ENCODE measurements at regions not wholly inside any gene's neighbourhood (a gene's known extent, or its start where the extent isn't known, plus 50 kb on each side); places are given as distances from the start of the nearest gene placed in this dataset.
"Not testable (repeated sequence)": the region's sequence is repeated elsewhere in the genome, so short reads cannot be mapped to it uniquely, and the experiment has no call there.

DNA sequence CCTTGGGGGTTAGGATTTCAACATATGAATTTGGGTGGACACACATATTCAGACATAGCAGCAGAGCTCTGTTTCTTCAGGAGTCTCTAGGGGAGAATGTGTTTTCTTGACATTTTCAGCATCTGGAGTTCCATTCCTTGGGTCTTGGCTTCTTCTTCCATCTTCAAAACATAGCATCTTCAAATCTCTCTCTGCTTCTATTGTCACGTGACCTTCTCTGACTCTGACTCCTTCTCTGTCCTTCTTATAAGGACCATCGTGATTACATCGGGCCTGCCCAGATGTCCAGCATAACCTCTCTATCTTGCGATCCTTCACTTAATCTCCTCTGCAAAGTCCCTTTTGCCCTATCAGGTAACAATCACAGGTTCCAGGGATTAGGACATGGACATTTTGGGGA is 101.0 kb upstream of the CHD6 start:
- DNase-seq (ENCODE audit: low spot score): no peak

DNA sequence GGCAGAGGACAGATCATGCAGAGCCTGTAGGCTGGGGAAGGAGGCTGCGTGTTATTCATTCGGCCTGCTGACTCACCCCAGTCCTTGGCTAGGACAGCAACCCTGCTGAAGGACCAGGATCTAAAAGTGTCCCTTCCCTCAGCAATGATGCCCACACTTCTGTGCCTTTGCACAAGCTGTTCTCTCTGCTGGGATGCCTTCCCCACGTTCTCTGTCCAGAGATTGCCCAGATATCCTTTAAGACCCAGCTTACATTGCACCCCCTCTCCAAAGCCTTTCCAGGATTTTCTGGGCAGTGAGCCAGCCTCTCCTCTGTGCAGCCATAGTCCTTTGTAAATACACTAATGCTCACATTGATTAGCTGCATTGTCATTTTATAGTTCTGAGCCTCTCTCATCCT is 99.3 kb upstream of the CHD6 start:
- no peak for DNase-seq (ENCODE audit: low spot score)

DNA sequence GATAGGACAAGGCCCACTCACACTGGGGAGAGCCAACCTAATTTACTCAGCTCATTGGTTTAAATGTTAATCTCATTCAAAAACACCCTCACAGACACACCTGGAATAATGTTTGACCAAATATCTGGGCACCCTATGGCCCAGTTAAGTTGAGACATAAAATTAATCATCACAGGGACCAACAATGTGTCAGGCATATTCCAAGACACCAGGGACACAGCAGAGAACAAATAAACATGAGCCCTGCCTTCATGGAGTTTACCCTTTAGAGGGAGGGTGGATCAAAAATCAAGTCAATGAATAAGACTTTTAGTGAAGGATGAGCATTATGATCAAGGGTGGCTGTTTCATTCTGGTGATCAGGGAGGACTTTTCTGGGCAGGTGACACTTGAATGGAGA is 98.7 kb upstream of the CHD6 start:
- no peak for DNase-seq (ENCODE audit: low spot score)

DNA sequence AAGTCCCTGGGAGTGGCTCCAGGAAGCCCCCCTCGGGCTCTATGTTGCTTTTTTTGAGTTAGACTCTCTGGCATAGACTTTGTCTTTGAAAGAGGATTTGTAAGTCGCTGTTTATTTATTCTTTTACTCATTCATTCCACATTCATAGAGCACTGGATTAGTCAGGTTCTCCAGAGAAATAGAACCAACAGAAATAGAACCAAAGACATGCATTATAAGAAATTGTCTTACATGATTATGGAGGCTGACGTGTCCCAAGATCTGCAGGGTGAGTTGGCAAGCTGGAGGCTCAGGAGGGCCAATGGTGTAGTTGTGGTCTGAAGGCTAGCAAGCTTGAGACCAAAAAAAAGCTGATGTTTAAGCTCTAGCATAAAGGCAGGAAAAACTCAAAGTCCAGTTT is 98.3 kb upstream of the CHD6 start:
- DNase-seq (ENCODE audit: low spot score): no peak

DNA sequence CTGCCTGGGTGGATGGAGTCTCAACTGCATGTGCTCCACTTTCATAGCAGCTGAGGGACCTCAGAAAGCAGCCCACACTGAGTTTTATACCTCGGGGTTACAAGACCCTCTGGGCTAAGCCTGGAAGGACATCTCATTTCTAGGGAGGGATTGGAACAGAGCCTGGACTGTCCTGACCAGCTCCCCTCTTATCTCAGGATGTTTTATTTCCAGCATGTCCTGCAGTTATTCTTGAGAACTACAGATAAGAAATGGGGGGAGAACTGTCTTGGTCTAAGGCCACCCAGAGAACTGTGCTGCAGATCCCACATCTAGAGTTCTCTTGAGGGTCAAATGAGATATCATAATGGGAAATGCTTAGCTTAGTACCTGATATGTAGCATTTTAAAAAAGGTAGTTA is 97.3 kb upstream of the CHD6 start:
- DNase-seq (ENCODE audit: low spot score): no peak

DNA sequence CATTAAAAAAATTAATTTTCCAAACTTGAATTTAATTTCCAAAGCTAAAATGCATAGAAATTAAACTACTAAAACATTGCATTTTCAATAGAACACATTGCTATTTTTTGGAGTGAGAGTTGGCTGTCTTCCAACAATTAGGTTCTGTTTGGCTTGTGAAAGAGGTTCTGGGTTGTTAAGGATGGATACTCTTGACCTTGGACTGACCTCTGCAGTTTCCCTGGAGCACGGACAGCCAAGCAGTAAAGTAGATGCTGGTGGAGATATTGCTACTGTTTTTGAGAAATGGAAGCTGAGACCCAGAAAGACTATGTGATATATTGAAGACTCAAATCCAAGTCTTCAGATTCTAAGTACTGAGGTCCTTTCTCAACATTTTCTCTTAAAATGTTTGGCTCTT is 95.9 kb upstream of the CHD6 start:
- no peak for DNase-seq (ENCODE audit: low spot score)

DNA sequence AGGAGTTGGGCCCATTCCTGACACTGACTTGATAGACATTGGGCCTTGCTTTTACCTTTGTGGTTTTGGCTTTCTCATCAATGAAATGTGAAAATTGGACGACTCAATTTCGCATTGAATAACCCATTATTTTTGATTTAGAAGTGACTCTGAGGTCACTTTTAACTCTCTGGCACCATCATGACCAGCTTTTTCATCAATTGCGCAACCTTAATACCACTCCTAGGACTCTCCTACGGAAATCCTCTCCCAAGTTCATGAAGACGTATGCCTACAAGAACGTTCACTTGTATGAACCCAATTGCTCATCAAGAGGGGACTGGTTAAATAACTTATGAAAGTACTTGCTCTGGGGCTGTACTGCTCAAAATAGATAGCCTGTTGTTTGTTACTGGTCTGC is 86.7 kb upstream of the CHD6 start:
- DNase-seq (ENCODE audit: low spot score): no peak

DNA sequence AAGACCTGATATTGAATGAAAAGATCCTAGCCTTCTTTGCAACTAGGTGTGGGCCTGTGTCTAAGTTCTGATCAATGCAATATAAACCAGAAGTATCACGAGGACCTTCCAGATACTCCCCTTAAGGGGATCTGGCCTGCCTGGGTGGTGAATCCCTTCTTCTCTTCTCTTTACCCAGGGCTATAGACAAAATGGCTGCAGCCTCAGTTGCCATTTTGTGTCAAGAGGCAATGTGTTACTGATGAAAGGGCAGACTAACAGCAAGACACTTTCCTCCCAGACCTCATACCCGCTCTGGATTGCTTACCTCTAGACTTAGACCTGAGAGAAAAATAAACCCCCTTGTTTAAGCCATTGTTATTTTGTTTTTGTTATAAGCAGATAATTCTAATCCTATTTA is 84.5 kb upstream of the CHD6 start:
- no peak for DNase-seq (ENCODE audit: low spot score)

DNA sequence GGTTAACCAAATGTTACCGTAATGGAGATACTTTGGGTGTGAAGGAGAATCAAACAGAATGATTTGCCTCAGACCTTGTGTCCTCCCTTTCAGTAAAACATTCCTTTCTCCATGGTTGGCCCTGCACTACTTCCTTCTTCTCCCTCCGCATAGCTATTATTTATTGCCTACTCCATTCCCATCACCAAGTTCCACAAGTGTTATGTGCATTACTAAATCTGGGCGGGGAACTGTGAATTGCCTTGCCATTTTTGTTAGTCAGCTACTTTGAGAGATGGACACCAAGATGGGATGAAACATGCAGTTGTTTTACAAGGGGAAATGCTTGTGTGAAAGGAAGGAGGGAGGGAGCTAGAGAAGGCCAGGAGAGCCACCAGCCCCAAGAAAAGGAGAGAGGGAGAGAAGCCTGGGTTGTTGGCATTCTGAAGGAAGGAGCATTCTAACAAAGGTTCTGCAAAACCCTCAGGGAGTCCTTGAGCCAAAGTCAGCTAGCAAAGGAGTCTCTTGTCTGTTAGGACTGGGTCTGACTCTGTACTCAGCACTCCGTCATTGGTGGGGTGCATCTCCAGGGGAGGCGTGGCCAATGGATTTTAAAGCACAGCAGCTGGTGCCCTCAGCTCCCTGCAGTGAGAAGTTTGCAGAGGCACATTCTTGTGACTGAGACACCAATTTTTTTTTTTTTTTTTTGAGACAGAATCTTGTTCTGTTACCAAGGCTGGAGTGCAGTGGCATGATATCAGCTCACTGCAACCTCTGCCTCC is 83.6 kb upstream of the CHD6 start:
- no peak for DNase-seq (ENCODE audit: low spot score)

DNA sequence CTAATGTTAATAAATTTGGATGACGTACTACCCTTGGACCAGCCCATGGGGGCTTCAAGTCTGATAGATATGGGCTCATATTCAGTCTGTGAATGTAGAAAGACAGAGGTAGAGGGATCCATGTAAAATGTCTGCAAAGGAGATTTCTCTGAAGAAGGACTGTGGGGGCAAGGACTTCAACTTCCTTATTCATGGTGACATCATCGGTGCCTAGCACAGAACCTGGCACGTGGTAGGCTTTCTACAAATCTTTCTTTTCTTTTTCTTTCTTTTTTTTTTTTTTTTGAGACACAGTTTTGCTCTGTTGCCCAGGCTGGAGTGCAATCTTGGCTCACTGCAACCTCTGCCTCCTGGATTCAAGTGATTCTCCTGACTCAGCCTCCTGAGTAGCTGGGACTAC is 81.5 kb upstream of the CHD6 start:
- not testable (repeated sequence) for DNase-seq (ENCODE audit: low spot score)

DNA sequence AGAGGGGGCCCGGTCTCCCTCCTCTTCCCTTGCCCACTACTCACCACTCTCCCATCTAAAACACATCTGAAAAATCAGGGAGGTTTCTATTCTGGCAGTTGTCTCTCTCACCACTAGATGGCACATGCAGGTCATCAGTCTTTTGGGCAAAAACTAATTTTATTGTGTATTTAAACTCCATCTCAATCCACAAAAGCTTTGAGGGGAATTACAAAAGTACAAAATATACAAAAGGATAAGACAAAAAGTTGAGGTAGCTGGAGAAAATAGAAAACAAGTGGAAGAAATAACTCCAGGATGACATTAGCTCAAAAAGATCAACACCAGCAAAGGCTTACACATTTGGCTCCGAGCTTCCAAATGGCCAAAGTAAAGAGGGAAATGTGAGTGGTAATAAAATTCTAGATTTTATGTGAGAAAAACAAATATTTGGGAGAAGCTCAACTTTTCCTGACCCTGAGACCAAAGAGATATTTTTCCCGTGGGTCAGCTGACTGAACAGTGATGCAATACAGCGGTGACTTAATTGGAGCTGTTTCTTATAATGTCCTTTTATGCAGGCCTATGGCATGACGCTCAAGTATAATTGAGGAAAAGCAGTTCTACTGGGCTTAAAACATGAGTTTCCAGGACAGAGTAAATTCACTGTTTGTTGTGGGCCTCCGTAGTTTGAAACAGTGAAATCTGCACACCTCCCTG is 79.8 kb upstream of the CHD6 start:
- peak; percentile 61 for DNase-seq (ENCODE audit: low spot score)

DNA sequence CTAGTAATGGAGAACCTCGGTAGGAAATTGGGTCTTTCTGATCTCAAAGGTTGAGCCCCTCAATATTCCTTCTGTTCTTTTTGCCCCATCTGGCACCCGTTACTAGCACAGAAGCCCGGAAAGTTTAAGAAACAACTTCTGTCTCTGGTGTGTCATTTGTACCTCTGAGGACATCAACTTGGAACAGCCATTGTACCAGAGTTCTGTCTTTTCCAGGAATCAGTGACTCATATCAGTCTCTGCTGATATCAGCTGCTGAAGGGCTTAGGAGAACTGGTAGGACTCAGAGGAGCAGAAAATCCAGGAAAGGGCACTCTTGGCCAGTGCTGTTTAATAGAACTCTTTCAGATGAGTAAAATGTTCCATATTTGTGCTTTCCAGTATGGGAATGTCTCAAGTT is 78.3 kb upstream of the CHD6 start:
- DNase-seq (ENCODE audit: low spot score): no peak

DNA sequence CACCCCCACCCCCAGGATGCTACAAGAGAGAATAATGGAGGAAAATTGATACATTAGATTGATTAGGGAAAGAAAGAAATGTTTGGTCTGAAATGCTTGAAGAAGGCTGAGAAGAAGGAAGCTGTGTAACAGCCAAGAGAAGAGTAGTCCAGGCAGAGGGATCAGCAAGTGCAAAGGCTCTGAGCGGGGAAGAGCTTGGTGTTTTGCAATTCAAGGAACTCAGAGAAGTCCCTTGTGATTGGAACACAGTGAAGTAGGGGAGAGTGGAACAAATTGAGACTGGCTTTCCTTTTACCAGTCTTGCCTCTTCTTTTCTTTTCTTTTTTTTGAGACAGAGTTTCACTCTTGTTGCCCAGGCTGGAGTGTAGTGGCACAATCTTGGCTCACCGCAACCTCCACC is 76.6 kb upstream of the CHD6 start:
- no peak for DNase-seq (ENCODE audit: low spot score)

DNA sequence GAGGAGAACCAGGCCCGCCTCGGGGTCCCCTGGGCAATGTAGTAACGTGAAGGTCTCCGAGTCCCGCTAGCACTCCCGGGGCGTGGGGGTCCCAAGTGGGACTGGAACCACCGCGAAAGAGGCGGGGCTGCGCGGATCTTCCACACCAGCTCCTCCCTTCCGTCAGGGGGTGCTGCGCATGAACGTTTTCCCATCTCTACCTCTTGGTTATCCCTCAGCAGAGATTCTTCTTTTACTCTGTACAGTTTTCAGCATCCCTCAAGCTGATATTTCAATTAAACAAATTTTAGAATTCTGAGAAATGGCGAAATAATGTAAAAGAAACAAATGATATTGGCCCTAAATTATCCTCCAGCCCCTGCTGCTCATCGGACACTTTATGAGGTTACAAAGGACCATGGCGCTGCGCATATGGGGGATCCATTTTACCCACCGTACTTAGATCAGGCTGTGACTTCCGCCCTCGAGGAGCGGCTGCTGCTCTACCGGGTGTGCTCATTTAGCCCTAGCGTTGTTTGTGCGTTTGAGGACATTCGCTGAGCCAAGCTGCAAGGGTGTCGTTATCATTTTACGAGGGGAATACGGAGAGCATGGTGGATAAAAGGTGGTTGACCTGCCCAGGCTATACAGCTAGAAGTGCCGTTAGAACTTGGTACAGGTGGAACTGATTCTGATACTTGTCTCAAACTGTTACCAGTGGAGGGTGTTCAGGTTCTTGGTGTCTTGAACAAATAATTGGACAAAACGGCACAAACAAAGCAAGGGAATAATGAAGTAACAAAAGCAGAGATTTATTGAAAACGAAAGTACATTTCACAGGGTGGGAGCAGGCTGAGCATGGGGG is 75.2 kb upstream of the CHD6 start:
- peak; percentile 97 for DNase-seq (ENCODE audit: low spot score)

DNA sequence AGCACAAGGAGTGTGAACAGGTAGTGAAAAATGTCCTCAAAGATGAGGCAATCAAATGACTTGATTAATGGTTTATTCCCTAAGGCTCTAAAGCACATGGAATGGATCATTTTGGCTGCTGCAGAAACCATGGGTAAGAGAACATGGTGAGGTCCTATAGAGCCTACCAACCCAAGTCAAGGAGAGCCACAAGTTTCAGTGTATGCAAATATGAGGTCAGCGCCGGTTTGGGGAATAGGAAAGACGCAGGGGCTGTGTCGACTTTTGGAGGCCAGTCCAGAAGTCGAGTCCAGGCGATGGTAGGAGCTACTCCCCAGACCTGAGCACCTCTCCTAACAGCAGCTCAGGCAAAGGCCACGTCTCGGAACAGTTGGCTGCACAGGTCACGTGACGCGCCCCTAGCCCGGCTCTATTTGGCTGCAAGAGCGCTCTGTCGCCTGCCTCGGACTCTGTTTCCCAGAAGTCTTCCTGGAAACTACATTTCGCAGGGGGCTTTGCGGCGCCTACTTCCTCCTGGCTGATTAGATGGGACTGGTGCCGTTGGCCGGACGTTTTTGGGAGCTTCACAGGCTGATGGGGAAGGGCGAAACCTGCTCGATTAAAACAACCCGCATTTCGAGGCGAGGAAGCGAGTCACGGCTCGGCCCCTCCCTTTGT is 74.4 kb upstream of the CHD6 start:
- peak; percentile 97 for DNase-seq (ENCODE audit: low spot score)

DNA sequence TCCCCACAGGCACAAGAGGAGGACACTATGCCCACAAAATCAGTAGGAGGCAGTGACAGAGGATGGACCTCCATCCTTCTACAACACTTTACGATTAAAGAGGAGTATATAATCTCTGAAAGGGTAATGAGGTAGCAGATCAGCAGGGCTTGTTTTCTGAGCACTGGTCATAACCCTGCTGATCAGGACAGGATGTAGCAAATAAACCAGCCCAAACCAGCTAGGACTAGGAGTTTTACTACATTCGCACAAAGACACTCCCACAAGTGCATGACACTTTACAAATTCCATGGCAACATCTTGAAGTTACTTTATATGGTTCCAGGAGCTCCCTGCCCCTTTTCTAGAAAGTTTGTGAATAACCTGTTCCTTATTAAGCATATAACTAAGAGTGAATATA is 73.3 kb upstream of the CHD6 start:
- no peak for DNase-seq (ENCODE audit: low spot score)

DNA sequence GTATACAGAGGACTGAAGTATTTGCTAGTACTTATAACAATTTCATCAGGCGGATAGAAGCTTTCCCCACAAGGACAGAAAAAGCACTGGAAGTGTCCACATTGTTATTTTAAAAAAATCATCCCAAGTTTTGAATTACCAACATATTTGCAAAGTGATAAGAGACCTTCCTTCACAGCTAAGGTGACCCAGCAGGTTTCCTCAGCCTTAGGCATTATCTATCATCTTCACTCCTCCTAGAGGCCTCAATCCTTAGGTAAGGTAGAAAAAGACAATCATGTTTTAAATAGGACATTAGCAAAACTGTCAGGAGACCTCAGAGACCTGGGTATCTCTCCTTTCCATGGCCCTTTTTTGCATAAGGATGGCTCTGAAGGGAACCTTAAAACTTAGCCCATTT is 72.5 kb upstream of the CHD6 start:
- no peak for DNase-seq (ENCODE audit: low spot score)

DNA sequence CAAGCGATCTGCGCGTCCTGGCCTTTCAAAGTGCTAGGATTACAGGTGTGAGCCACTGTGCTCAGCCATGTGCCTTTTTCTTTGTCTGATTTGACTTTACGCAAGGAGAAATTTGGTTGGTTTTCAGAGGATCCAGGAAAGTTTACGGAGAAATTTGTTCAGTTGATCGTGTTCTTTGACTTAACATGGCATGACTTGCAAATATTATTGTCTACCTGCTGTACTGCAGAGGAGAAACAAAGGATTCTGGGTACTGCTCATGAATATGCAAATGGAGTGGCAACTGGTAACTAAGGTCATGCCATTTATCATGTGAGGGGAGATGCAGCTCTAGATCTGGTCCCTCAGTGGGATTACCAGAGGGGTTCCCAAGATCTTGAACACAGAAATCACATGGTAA is 68.8 kb upstream of the CHD6 start:
- DNase-seq (ENCODE audit: low spot score): no peak

DNA sequence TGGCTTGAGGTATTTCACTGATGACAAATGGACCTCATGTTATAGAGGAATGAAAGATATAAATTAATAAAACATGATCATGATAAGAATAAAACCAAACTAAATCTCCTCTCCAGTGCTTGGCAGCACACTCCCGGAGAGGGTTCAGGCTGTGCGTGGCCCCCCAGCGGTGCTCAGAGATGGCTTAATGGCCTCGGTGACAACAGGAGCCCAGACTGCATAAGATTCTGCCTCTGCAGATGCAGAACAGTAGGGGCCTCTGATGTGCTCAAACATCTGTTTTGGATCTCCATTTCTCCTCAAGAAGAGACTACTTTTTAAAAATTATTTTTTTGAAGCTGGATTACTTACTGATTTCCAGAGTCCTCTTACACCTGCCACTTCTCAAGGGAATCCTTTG is 67.0 kb upstream of the CHD6 start:
- not testable (repeated sequence) for DNase-seq (ENCODE audit: low spot score)

DNA sequence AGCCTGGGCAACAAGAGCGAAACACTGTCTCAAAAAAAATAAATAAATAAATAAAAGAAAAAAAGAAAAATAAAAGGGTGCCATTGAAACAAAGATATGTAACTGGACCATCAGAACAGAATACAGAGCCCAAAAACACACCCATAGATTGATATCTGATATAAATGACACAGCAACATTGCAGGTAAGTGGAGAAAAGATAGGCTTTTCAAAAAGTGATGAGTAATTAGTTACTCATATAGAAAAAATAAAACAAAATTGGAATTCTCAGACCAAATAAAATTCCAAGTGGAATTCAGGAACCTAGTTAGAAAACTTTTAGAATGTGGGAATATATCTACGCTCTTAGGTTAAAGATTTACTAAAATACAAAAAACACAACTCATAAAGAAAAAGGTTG is 60.6 kb upstream of the CHD6 start:
- no peak for DNase-seq (ENCODE audit: low spot score)

DNA sequence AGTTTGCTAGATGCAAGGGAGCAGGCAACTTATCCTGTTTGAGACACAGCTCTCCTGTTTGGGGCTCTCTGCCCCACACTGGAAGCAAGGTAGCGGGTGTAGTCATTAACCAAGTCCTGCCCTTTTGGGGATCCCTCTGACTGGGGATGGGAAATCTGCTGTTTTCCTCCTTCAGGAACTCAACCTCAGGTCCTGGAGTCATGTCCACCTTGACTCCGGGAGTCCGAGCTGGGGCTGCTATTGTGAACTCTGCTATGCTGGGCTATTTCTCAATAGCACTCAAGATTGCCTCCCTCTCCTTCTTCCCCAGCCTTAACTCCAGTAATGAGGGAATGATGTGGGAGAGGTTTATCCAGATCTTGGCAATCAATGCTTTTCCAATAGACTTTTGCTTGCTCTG is 54.1 kb upstream of the CHD6 start:
- no peak for DNase-seq (ENCODE audit: low spot score)

DNA sequence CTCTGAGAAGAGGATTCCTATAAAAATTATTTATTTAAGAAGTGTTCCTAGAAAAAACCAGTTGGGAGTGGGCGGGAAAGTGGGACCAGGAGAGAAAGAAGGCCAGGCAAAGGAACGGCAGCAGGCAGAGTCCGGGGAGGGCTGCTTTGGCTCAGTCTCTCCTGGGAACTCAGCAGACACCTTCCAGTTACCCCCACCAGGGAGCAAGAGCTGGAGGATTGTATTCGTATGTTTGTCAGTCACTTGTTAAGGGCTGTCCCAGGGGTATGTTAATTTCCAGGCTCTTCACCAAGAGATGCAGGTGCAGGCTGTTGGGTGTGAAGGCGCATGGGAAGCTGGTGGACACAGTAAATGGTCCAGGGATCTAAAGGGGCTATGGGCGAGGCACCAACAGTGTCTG is 53.0 kb upstream of the CHD6 start:
- DNase-seq (ENCODE audit: low spot score): no peak
